GM19438 (cell line): ENCODE measurements at regions not wholly inside any gene's neighbourhood (a gene's known extent, or its start where the extent isn't known, plus 50 kb on each side); places are given as distances from the start of the nearest gene placed in this dataset.
"Not testable (repeated sequence)": the region's sequence is repeated elsewhere in the genome, so short reads cannot be mapped to it uniquely, and the experiment has no call there.

Experiments used
- ATAC-seq: cut with Tn5 transposase; IDR thresholded peaks from one replicate; pipeline ENCODE4 v1.9.1; 2021; ENCODE audit warnings: low read depth; ENCODE audit not compliant: unreplicated experiment

DNA sequence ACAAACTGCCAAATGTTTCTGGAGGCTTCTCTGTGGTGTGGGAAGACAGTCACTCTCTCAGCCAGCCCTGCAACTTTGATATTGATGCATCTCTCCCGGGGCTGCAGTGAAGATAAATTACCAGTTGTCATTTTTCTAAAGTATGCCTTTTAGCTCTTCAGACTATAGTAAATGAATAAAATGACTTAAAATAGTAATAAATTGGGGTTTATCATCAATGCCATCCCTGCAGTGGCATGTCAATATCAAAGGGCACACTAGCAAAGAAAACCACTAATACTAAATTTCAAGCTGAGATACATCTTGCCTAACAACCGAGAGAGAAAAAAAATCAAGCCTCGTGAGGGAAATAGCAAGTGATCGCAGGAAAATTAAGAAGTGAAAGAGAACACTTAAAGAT lies 749.5 kb upstream of the SLC39A10 start:
- ATAC-seq = no peak

DNA sequence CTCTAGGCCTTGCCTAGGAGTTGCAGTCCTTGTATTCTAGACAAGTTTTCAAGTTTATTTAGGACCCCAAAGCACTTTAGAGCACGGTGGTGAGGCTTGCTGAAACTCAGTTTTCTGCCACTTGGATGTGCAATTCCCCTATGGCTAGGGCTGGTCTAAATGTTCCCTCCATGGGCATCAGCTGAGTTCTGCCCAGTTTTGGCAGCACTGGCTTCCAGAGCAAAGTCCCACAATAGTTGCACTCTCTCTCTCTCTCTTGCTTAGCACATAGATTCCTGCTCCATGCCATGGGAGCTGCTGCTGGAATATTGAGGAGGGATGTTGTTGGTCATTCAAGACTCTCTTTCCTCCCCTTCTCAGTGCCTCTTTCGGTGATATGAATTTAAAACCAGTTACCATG lies 760.2 kb upstream of the SLC39A10 start:
- no peak for ATAC-seq

DNA sequence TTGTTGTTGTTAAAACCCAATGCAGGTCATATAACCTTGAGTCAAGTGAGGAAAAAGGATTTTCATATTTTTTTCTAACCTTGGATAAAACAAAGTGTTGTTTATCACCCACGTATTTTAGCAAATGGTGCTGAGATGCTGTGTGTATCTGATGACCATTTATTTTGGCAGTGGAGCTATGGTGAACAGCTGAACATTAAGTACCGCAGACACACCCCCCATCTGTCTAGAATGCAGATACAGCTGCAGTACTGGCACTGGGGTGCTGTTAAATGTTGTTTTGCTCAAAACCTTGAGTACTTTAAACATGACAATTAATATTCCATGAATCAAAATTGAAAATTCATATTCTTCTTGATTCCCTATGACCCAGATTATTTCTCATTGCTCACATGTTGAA lies 773.3 kb upstream of the SLC39A10 start:
- no peak for ATAC-seq

DNA sequence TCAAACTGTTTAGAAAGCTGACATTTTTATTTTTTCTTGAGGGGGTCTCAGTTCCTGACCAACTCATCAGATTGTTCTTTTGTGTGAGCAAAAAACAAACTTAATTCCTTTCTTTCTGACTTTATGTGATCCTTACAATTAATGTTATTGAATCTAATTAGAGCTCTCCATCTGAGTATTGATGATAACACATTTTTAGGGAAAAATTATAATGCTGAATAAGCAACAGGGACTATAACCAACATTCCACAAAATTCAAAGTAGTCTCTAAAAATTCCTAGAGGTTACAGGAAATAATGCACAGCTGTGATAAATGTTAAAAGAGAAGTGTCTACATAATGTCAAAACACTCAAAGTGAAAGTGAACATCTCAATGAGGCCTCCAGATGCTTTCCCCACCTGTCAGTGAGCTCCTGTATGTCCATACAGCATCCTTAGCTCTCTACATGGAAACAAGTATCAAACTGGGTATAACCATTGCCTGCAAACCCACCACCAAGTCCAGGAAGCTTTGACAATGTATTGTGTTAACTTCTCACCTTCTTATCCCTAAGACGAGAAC lies 786.0 kb upstream of the SLC39A10 start:
- ATAC-seq = no peak

DNA sequence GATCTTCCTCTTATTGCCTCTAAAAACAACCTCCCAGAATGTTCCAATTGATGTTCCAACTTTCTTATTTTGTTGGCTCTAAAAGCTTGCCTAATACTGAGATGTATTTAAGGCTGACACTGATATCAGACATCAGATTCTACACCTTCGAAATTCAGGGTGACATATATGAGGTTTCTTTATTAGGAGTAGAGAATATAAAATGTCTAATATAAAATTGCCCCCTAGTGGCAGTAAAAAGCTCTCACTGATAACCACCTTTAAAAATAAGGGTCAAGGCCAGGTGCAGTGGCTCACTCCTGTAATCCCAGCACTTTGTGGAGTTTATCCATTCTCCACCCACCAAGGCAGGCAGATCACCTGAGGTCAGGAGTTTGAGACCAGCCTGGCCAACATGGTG lies 789.7 kb upstream of the SLC39A10 start:
- ATAC-seq = no peak

DNA sequence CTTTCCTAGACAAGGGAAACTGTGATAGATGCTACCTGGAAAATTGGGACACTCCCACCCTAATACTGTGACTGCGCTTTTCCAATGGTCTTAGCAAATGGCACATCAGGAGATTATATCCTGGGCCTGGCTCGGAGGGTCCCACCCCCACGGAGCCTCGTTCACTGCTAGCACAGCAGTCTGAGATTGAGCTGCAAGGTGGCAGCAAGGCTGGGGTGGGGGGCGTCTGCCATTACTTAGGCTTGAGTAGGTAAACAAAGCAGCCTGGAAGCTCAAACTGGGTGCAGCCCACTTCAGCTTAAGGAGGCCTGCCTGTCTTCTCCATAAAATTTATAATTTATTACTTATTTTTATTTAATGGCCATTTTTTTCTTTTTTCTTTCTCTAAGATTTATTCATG lies 802.1 kb upstream of the SLC39A10 start:
- ATAC-seq = no peak

DNA sequence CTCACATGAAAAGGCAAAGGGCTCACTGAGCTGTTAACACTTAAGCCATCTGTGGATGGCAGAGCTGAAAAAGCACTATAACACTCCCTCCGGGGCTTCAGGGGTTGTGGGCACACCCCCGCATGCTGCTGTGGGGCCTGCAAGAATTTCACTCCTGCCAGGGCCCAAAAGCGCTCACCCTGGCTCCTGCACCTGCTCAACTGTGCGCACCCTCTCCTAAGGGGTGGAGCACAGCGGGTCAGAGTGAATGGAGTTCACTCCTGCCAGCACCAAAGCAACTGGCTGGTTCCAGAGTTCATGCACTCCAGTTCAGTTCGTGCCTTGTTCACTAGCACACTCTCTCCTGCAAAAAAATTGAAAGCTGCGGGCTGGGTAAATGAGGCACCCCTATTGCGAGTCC lies 814.2 kb upstream of the SLC39A10 start:
- no peak for ATAC-seq

DNA sequence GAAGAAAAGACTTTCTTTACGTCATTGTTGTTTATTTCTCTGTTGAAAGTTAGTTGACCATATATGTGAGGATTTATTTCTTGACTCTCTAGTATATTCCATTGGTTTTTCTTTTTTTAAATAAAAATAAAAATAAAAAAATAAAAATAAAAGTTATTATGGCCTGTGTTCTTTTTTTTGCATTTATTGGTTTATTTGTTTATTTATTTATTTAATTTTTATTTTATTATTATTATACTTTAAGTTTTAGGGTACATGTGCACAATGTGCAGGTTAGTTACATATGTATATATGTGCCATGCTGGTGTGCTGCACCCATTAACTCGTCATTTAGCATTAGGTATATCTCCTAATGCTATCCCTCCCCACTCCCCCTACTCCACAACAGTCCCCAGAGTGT lies 822.7 kb upstream of the SLC39A10 start:
- ATAC-seq = not testable (repeated sequence)

DNA sequence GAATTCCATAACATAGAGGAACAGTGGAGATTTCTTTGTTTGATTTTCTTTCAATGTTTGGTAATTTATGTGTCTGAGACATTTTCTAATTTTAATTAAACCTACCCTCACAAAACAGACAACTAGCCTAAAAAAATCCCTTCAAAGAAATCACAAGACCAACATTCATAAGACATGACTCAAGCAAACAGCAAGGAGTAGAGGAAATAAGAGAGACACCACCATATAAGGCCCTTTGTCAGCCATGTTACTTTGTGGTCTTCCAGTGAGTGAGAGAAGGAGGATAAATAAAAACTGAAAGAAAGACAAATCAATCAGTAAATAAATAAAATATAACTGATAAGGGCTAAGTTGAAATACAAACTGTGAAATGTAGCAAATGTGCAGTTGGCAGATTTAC lies 830.8 kb upstream of the SLC39A10 start:
- ATAC-seq = no peak

DNA sequence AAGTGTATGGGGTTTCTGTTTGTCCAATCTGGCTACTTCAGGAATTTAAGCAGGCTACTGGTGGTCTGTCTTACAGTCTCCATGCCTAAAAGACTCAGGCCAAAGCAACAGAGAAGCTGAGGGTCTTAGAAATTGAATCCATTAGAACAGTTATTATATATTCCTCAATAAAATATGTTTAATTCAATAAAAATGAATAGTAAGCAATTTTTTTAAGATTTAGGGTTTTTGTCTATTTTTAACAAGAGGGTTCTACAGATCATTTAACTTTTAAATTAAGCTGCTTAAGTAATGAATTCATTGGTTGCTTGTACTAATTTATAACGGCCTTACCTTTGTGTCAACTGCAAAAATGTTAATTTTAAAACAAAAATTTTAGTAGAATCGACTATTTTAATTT lies 832.6 kb upstream of the SLC39A10 start:
- ATAC-seq = no peak

DNA sequence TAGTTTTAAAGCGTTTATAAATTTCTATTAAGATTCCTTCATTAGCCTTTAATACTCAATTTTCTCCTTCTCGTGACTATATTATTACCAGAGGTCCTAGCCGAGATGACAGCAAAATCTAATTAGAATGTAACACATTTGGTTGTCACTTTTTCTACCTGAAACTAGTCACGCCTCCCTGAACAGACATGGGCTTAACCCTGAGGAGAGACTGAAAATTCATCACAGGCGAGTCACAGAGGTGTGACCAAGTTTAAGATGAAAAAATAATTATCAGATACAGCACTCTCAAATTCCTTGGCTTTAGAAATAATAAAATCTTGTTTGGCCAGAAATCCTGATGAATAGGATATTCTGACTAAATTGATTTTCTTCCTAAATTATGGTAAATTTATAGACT lies 834.4 kb upstream of the SLC39A10 start:
- no peak for ATAC-seq

DNA sequence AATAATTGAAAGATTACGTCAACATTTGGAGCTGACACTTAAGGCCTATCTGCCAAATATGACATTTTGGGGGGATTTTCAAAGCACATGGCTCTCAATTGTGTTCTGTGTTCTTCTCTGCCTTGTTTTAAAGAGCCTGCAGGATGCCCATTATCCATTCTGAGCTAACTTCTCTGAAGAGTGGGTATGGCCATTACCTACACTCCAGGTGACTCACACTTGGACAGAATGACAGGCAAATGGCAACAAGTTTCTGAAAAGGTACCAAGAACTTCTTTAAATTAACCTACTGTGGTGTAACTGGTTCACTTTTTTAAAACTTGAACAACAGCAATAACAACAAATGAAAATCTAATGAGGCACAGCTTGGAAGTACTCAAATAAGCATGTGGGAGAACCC lies 834.9 kb upstream of the SLC39A10 start:
- no peak for ATAC-seq

DNA sequence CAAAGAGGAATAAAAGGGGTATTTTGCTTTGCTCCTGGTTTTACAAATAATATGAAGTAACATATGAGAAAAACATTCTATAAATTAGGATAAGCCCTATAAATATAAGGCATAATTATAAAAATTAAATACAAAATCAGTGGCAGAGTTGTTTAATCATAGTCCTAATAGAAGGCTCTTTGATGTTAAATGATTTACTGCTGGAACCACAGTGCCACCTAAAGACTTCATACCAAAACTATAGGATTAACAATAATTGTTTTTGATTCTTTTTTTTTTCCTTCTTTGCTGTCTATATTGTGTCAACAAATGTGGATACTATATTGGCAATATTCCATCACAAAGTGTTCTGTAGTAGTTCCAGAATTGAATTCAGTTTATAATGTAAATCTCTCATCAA lies 837.7 kb upstream of the SLC39A10 start:
- no peak for ATAC-seq

DNA sequence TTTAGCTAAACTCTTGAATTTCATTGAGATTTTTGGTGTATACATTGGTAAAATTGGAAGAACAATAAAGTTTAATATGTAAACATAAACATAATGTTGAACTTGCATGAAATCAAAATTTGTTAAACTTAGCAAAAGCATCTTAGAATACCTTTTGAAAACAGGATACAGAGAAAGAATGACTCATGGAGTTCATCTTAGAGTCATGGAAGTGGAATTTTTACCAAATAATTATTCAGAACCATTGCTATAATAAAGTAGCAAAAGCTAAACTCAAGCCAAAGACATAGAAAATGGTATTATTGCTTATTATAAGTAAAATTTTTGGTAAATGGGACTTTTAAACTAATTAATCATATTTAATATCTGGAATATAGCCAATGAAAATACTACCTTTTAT lies 841.6 kb upstream of the SLC39A10 start:
- no peak for ATAC-seq

DNA sequence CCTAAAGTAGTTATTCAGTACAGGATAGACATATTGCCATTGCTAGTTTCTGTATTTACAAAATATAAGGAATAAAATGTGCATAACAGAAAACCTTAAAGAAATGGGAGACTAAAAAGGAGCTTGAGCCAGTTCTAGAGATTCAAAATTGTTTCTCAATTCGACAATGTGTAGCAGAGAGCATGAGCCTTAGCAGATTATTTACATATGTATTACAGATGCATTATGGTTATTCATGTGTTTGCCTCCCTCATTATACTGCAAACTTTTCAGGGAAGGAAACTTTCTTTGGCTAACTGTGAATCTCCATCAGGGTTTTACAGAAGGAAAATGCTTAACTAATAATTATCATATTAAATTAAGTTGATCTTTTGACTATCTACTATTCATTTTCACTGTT lies 854.4 kb upstream of the SLC39A10 start:
- ATAC-seq = no peak

DNA sequence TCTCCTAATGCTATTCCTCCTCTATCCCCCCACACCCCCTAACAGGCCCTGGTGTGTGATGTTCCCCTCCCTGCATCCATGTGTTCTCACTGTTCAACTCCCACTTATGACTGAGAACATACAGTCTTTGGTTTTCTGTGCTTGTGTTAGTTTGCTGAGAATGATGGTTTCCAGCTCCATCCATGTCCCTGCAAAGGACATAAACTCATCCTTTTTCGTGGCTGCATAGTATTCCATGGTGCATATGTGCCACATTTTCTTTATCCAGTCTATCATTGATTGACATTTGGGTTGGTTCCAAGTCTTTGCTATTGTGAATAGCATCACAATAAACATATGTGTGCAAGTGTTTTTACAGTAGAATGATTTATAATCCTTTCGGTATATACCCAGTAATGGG lies 870.0 kb upstream of the SLC39A10 start:
- not testable (repeated sequence) for ATAC-seq

DNA sequence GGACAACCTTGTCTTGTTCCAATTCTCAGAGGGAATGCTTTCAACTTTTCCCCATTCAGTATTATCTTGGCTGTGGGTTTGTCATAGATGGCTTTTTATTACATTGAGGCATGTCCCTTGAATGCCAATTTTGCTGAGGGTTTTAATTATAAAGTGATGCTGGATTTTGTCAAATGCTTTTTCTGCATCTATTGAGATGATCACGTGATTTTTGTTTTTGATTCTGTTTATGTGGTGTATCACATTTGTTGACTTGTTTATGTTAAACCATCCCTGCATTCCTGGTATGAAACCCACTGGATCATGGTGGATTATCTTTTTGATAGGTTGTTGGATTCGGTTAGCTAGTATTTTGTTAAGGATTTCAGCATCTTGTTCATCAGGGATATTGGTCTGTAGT lies 885.6 kb upstream of the SLC39A10 start:
- not testable (repeated sequence) for ATAC-seq

DNA sequence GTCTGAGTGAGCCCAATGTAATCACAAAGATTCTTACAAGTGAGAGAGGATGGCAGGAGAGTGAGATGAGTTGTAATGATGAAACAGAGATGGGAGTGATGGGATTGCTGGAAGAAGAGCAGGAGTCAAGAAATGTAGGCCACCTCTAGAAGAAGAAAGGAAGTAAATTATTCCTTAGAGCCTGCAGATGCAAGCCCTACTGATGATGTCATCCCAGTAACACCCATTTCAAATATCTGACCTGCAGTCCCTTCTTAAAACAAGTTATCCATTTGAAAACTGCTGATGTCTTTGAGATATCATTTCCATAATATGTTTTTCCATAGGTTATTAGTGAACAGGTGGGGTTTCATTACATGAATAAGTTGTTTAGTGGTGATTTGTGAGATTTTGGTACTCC lies 888.0 kb upstream of the SLC39A10 start:
- no peak for ATAC-seq

DNA sequence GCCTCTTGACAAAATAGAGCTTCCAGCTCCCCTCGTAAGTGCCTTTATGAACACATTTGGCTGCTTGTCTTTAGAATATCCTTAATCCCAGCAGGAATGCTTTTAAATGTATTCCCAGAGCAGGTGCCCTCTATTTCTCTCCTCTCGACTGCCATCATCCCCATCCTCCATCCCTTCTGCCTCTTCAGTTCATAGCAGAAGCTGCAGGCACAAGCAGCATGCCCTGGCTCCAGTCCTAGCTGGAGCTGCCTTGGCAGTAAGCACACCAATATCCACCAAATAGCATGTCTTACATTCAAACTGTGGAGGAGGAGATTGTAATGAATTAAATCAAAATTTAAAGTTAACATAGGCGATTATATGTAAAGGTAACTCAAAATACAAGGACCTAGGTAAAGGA lies 891.3 kb upstream of the SLC39A10 start:
- ATAC-seq = no peak

DNA sequence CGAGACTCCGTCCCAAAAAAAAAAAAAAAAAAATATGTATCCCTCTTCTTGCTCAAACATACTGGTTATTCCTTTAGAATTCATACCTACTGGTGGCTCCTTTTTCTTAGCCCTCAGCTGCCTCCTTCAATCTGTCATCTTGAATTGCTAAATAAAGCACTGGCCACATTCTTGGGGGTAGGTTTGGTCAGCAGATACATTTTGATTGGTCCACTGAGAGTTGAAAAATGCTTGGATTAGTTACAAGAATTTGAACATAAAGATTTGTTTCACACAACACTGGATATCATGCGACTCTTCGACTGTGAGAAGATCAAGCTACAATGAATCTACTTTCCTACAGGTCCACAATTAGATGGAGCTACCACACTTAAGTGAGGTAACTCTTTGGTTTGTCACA lies 906.1 kb upstream of the SLC39A10 start:
- ATAC-seq = no peak

DNA sequence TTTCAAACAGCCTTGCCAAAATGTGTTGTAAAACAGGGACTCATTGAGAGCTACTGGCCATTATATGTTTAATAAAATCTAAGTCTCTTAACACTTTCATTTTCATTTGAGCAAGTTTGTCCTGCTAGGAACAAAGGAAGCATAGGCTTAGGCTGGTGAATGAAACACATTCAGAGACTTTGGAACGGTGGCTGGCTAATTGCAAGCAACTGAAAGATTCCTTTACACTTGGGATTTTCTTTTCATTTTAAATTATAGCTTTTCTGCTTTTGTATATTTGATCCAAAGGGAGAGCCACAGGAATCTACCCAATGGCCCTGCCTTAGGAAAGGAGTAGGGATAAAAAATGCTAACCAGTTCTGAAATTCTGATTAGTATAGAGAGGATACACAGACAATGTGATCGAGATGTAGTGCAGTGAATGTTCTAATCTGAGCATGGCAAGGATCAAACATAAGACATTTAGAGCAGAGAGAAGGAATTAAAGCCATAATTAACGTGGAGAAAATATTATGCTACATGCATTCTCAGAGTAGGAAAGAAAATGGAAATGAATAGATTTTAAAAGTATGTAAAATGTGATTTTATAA lies 911.4 kb upstream of the SLC39A10 start:
- ATAC-seq = no peak

DNA sequence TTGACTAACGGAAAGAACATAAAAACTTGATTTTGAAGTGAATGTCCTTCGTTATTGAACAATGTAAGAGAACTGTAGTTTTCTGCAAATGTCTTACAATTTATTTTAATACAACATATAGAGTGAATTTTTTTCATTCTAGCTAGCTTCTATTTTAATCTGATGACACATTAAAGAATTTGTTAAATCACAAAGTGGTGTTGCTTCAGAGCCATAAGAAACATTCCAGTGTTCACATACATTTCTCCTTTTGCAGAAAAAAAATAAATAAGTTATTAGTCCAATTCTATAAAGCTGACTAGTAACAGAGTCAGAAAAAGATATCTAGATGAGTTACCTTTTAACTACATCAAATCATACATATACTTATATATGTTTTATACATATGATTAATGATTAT lies 914.3 kb upstream of the SLC39A10 start:
- ATAC-seq = no peak

DNA sequence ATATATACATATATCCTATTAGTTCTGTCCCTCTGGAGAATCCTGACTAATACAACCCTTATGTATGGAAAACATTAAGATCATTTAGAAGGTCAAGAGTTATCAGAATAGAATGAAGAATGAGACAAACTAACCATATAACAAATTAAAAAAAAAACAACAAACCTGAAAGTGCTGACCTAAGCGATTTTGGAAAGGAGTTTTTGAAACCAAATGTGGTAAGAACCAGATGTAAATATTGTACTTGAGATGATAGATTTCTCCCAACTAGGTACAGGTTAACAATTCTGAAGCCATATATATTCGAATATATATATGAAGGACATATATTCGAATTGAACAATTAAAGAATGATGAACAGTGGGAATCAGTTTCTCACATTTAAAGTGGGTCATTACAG lies 917.8 kb upstream of the SLC39A10 start:
- ATAC-seq = no peak
